WTC11 (cell line): ENCODE measurements at regions not wholly inside any gene's neighbourhood (a gene's known extent, or its start where the extent isn't known, plus 50 kb on each side); places are given as distances from the start of the nearest gene placed in this dataset.
"Not testable (repeated sequence)": the region's sequence is repeated elsewhere in the genome, so short reads cannot be mapped to it uniquely, and the experiment has no call there.

ENCODE experiments used
- ATAC-seq: fragments of 200-7000 bp; cut with Tn5 transposase; 2 replicates; pipeline ENCODE4 v1.10.0; 2021; ENCODE audit warnings: mild to moderate bottlenecking, moderate library complexity
- CTCF ChIA-PET: fragments of 300-600 bp; sonication (Branson Sonifier 250); formaldehyde crosslinking; loops from one replicate; lab custom pipeline; 2021; ENCODE audit warnings: antibody characterized with exemption; lab: Charles Lee
- POLR2A ChIA-PET: fragments of 350-600 bp; sonication (Branson Sonifier 250); formaldehyde crosslinking; loops from one replicate; lab custom pipeline; 2021; ENCODE audit warnings: antibody characterized with exemption; lab: Charles Lee
- DNase-seq: peaks from one replicate; pipeline ENCODE4 v3.0.0; 2021; ENCODE audit warnings: low spot score
- H3K27ac Mint-ChIP-seq: 2 replicates; pipeline ENCODE4 v1.8.0; 2021; ENCODE audit warnings: mixed read lengths
- H3K27me3 Mint-ChIP-seq: 2 replicates; pipeline ENCODE4 v1.8.0; 2021; ENCODE audit warnings: low read depth, mild to moderate bottlenecking, moderate library complexity, mixed read lengths
- H3K36me3 Mint-ChIP-seq: 2 replicates; pipeline ENCODE4 v1.8.0; 2021; ENCODE audit warnings: mixed read lengths
- H3K4me1 Mint-ChIP-seq: 2 replicates; pipeline ENCODE4 v1.8.0; 2022; ENCODE audit warnings: mixed read lengths
- H3K4me3 Mint-ChIP-seq: 2 replicates; pipeline ENCODE4 v1.8.0; 2021; ENCODE audit warnings: mild to moderate bottlenecking, moderate library complexity, mixed read lengths
- H3K9me3 Mint-ChIP-seq: 2 replicates; pipeline ENCODE4 v1.8.0; 2021; ENCODE audit warnings: mixed read lengths
- ATF2 ChIP-seq: sonication (generic); formaldehyde crosslinking; IDR thresholded peaks from 2 replicates; pipeline ENCODE4 v1.8.1; 2022; ENCODE audit warnings: low read depth, missing genetic modification reagents, borderline replicate concordance
- CBFB ChIP-seq: sonication (generic); formaldehyde crosslinking; IDR thresholded peaks from 2 replicates; pipeline ENCODE4 v1.8.1; 2022; ENCODE audit warnings: mild to moderate bottlenecking, low read depth, missing genetic modification reagents
- CREM ChIP-seq: sonication (generic); formaldehyde crosslinking; IDR thresholded peaks from 2 replicates; pipeline ENCODE4 v1.8.1; 2022; ENCODE audit warnings: mild to moderate bottlenecking, missing genetic modification reagents, moderate library complexity
- E2F1 ChIP-seq: sonication (generic); formaldehyde crosslinking; IDR thresholded peaks from 2 replicates; pipeline ENCODE4 v1.8.0; 2022; ENCODE audit warnings: mild to moderate bottlenecking, missing genetic modification reagents
- EMX1 ChIP-seq: fragments of 250-450 bp; sonication (Bioruptor Pico); IDR thresholded peaks from 2 replicates; pipeline ENCODE4 v1.8.0; 2021; ENCODE audit warnings: mild to moderate bottlenecking
- ERG ChIP-seq: fragments of 250-450 bp; sonication (Bioruptor Pico); IDR thresholded peaks from 2 replicates; pipeline ENCODE4 v1.8.0; 2021; ENCODE audit warnings: mild to moderate bottlenecking
- ESRRA ChIP-seq: sonication (generic); formaldehyde crosslinking; IDR thresholded peaks from 2 replicates; pipeline ENCODE4 v1.8.1; 2022; ENCODE audit warnings: mild to moderate bottlenecking, missing genetic modification reagents, borderline replicate concordance
- FOXK1 ChIP-seq: sonication (generic); formaldehyde crosslinking; IDR thresholded peaks from 2 replicates; pipeline ENCODE4 v1.8.0; 2022; ENCODE audit warnings: mild to moderate bottlenecking, moderate library complexity, missing genetic modification reagents
- FOXP1 ChIP-seq: sonication (generic); formaldehyde crosslinking; IDR thresholded peaks from 2 replicates; pipeline ENCODE4 v1.8.0; 2022; ENCODE audit warnings: missing genetic modification reagents, mild to moderate bottlenecking, moderate library complexity, borderline replicate concordance
- HMGA2 ChIP-seq: fragments of 250-450 bp; sonication (Bioruptor Pico); IDR thresholded peaks from 2 replicates; pipeline ENCODE4 v1.4.0; 2021; ENCODE audit warnings: mild to moderate bottlenecking, moderate library complexity
- HMGXB4 ChIP-seq: sonication (generic); formaldehyde crosslinking; IDR thresholded peaks from 2 replicates; pipeline ENCODE4 v1.8.1; 2023; ENCODE audit warnings: mild to moderate bottlenecking, moderate library complexity, missing genetic modification reagents
- IRF1 ChIP-seq: sonication (generic); formaldehyde crosslinking; IDR thresholded peaks from 2 replicates; pipeline ENCODE4 v1.8.0; 2023; ENCODE audit warnings: missing genetic modification reagents
- KAT7 ChIP-seq: sonication (generic); formaldehyde crosslinking; IDR thresholded peaks from 2 replicates; pipeline ENCODE4 v1.8.1; 2023; ENCODE audit warnings: missing genetic modification reagents, mild to moderate bottlenecking, borderline replicate concordance
- NR1H2 ChIP-seq: sonication (generic); formaldehyde crosslinking; IDR thresholded peaks from 2 replicates; pipeline ENCODE4 v1.9.0; 2021; ENCODE audit warnings: mild to moderate bottlenecking, moderate library complexity, missing genetic modification reagents
- NR2C2 ChIP-seq: sonication (generic); formaldehyde crosslinking; IDR thresholded peaks from 2 replicates; pipeline ENCODE4 v1.8.0; 2022; ENCODE audit warnings: mild to moderate bottlenecking, missing genetic modification reagents
- NR3C1 ChIP-seq: sonication (generic); formaldehyde crosslinking; conservative IDR thresholded peaks from 2 replicates; pipeline ENCODE4 v1.8.1; 2023; ENCODE audit warnings: low read depth, mild to moderate bottlenecking, missing genetic modification reagents
- RELA ChIP-seq: sonication (generic); formaldehyde crosslinking; IDR thresholded peaks from 2 replicates; pipeline ENCODE4 v1.8.1; 2022; ENCODE audit warnings: missing genetic modification reagents, mild to moderate bottlenecking, borderline replicate concordance
- SMAD3 ChIP-seq: sonication (generic); formaldehyde crosslinking; IDR thresholded peaks from 2 replicates; pipeline ENCODE4 v1.8.0; 2022; ENCODE audit warnings: missing genetic modification reagents, mild to moderate bottlenecking, borderline replicate concordance
- SOX15 ChIP-seq: fragments of 250-450 bp; sonication (Bioruptor Pico); IDR thresholded peaks from 2 replicates; pipeline ENCODE4 v1.9.0; 2021; ENCODE audit warnings: mild to moderate bottlenecking
- TEAD1 ChIP-seq: sonication (generic); formaldehyde crosslinking; IDR thresholded peaks from 2 replicates; pipeline ENCODE4 v1.8.0; 2022; ENCODE audit warnings: mild to moderate bottlenecking, missing genetic modification reagents
- ZNF263 ChIP-seq: sonication (generic); formaldehyde crosslinking; IDR thresholded peaks from 2 replicates; pipeline ENCODE4 v1.8.1; 2022; ENCODE audit warnings: low read depth, mild to moderate bottlenecking, moderate library complexity, missing genetic modification reagents

GRCh38 chr11:123318623-123319022, 111.4 kb upstream of the GRAMD1B start:
- Mint-ChIP-seq H3K27me3 (peaks cover 3% of the 10 kb centered on the region), H3K9me3 (no peaks in the 10 kb centered on the region), H3K27ac (no peak overlapping the region), H3K36me3 (no peaks in the 10 kb centered on the region), H3K4me1 (peaks cover 10% of the 10 kb centered on the region), H3K4me3 (no peak overlapping the region)
- ATAC-seq (no peak), DNase-seq (no peak)
- TF ChIP-seq CREM (CRISPR knock-in tag) (no peak), NR1H2 (CRISPR knock-in tag) (no peak), FOXP1 (CRISPR knock-in tag) (no peak), ERG (CRISPR knock-in tag) (no peak), KAT7 (CRISPR knock-in tag) (no peak), SMAD3 (CRISPR knock-in tag) (no peak), CBFB (no peak), TEAD1 (CRISPR knock-in tag) (no peak), FOXK1 (CRISPR knock-in tag) (no peak), ZNF263 (no peak), HMGXB4 (CRISPR knock-in tag) (no peak), IRF1 (CRISPR knock-in tag) (no peak), HMGA2 (CRISPR knock-in tag) (no peak), NR3C1 (CRISPR knock-in tag) (no peak), E2F1 (CRISPR knock-in tag) (no peak), SOX15 (CRISPR knock-in tag) (no peak), ESRRA (no peak), EMX1 (CRISPR knock-in tag) (no peak)
- CTCF ChIA-PET = no interaction called here
- POLR2A ChIA-PET = no interaction called here

GRCh38 chr11:123318132-123318531, 111.9 kb upstream of the GRAMD1B start:
- H3K4me3 Mint-ChIP-seq, POLR2A ChIA-PET, DNase-seq, H3K27me3 Mint-ChIP-seq, H3K36me3 Mint-ChIP-seq, ATAC-seq, CTCF ChIA-PET, H3K9me3 Mint-ChIP-seq, H3K27ac Mint-ChIP-seq: not testable (repeated sequence)
- peaks cover 15% of the 10 kb centered on the region for H3K4me1 Mint-ChIP-seq

- ATAC-seq (no peak), DNase-seq (no peak)
- H3K9me3 Mint-ChIP-seq = no peaks in the 10 kb centered on the region
- H3K4me1 Mint-ChIP-seq = peaks cover 24% of the 10 kb centered on the region
- ChIA-PET CTCF (no interaction called here), POLR2A (no interaction called here)
- H3K4me3 Mint-ChIP-seq = no peak overlapping the region
- H3K27ac Mint-ChIP-seq = no peak overlapping the region
- no peak for TF ChIP-seq RELA (CRISPR knock-in tag)
- TF ChIP-seq HMGA2 (CRISPR knock-in tag) = no peak
- TF ChIP-seq ATF2 = no peak
- TF ChIP-seq NR2C2 (CRISPR knock-in tag) = no peak
- peaks cover 3% of the 10 kb centered on the region for H3K27me3 Mint-ChIP-seq
- H3K36me3 Mint-ChIP-seq = no peaks in the 10 kb centered on the region
These were observed 114.1 kb upstream of the GRAMD1B start for GRCh38 chr11:123316003-123316402.
